Tibial nerve (tissue), 4 donors: ENCODE measurements at regions not wholly inside any gene's neighbourhood (a gene's known extent, or its start where the extent isn't known, plus 50 kb on each side); places are given as distances from the start of the nearest gene placed in this dataset.

Experiments
- EP300 ChIP-seq, 2 donors: sonication (generic); formaldehyde crosslinking; IDR thresholded peaks; one replicate each; pipeline ENCODE4 v1.6.1; 2017; ENCODE audit warnings: antibody characterized with exemption in 2 of 2, mild to moderate bottlenecking in 1 of 2
- POLR2A ChIP-seq, 2 donors: fragments of 450-650 bp; IDR thresholded peaks; one replicate each; pipeline ENCODE4 v1.6.1; 2017; ENCODE audit warnings: antibody characterized with exemption in 2 of 2, mild to moderate bottlenecking in 2 of 2, moderate library complexity in 2 of 2
- TF ChIP-seq, protein P1 (sequence below), 5 experiments: fragments of 200-600 bp in 3 of 5; fragments of 450-650 bp in 2 of 5; sonication (generic) in 3 of 5; IDR thresholded peaks; one replicate each; pipeline ENCODE4 v1.5.1; 2016 to 2019; ENCODE audit warnings: antibody characterized with exemption in 5 of 5, mild to moderate bottlenecking in 3 of 5, moderate library complexity in 2 of 5

DNA sequence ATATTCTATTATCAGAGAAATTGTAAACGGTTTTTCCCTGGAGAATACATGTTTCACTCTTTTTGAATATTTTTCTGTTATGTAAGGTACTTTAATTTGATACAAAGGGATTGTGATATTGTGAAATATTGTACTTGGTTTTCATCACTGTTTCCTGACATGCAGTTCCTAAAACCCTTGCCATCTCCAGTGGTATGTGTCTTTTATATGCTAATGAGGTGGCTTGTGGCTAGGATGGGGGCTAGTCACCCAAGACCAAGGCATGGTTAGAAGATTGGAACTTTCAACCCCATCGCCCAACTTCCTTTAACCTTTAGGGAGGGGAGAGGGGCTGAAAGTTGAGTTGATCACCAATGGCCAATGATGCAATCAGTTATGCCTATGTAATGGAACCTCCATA, 160.6 kb downstream of the TAF11L14 start:
- TF ChIP-seq, protein P1, sequence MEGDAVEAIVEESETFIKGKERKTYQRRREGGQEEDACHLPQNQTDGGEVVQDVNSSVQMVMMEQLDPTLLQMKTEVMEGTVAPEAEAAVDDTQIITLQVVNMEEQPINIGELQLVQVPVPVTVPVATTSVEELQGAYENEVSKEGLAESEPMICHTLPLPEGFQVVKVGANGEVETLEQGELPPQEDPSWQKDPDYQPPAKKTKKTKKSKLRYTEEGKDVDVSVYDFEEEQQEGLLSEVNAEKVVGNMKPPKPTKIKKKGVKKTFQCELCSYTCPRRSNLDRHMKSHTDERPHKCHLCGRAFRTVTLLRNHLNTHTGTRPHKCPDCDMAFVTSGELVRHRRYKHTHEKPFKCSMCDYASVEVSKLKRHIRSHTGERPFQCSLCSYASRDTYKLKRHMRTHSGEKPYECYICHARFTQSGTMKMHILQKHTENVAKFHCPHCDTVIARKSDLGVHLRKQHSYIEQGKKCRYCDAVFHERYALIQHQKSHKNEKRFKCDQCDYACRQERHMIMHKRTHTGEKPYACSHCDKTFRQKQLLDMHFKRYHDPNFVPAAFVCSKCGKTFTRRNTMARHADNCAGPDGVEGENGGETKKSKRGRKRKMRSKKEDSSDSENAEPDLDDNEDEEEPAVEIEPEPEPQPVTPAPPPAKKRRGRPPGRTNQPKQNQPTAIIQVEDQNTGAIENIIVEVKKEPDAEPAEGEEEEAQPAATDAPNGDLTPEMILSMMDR (IDR thresholded peaks at IDR 0.05) = no peak
- TF ChIP-seq EP300 (IDR thresholded peaks at IDR 0.05) (no peak), POLR2A (IDR thresholded peaks at IDR 0.05) (no peak)
